ENCODE measurements at regions not wholly inside any gene's neighbourhood (a gene's known extent, or its start where the extent isn't known, plus 50 kb on each side); places are given as distances from the start of the nearest gene placed in this dataset.

DNA sequence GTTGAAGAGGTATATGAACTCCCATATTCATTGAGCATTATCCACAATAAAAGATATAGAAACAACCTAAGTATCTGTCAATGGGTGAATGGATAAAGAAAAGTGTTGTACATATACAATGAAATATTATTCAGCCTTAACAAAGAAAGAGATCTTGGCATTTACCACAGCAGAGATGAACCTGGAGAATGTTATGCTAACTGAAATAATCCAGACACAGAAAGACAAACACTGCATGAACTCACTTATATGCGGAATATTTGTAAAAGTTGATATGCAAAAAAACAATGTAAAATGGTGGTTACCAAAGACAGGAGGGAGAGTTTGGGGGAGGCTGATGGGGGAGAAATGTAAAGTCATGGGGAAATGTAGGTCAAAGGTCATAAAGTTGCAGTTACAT, 278.7 kb downstream of the ZNF608 start:
- TF ChIP-seq, protein P1, sequence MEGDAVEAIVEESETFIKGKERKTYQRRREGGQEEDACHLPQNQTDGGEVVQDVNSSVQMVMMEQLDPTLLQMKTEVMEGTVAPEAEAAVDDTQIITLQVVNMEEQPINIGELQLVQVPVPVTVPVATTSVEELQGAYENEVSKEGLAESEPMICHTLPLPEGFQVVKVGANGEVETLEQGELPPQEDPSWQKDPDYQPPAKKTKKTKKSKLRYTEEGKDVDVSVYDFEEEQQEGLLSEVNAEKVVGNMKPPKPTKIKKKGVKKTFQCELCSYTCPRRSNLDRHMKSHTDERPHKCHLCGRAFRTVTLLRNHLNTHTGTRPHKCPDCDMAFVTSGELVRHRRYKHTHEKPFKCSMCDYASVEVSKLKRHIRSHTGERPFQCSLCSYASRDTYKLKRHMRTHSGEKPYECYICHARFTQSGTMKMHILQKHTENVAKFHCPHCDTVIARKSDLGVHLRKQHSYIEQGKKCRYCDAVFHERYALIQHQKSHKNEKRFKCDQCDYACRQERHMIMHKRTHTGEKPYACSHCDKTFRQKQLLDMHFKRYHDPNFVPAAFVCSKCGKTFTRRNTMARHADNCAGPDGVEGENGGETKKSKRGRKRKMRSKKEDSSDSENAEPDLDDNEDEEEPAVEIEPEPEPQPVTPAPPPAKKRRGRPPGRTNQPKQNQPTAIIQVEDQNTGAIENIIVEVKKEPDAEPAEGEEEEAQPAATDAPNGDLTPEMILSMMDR (IDR thresholded peaks at IDR 0.05), result no peak
- TF ChIP-seq ZFX (IDR thresholded peaks at IDR 0.05; ENCODE audit: borderline replicate concordance), result no peak
- no peak overlapping the region for H3K27ac ChIP-seq

DNA sequence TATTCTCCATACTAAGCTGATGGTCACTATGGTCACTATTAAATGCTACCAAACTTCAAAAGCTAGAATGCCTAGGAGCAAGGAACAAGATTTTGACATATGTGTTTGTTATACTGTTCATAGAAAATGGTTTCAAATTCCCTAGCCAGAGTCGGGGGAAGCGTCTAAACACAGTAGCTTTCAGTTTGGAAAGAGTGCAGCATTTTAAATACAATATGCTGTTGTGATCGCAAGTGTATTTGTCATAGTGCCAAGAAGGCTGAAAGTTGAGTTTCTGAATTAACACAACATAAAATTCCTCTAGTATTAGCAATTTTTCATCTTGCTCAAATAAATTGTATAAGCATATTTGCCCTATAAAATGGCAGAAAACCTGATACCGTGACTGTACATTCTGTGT, 280.4 kb downstream of the ZNF608 start:
- TF ChIP-seq ZFX (IDR thresholded peaks at IDR 0.05; ENCODE audit: borderline replicate concordance), result no peak
- TF ChIP-seq, protein P1 (IDR thresholded peaks at IDR 0.05), result no peak
- no peak overlapping the region for H3K27ac ChIP-seq

DNA sequence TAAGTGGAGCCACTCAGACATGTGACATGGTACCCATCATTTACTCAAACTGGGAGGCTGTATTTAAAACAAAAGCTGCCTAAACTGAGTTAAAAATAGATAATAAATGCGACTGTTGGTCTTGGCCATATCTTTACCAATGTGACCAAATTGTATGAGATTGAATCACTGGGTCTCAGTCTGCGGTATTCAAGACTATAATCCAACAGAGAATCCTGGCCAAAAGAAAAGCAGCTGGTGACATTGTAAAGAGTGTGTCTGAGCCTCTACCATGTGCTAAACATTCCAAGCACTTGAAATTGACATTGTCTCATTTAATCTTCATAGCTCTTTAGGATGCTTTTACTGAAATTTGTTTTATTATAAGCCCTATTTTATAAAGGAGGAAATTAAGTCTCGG, 282.6 kb downstream of the ZNF608 start:
- no peak overlapping the region for H3K27ac ChIP-seq
- no peak for TF ChIP-seq ZFX (IDR thresholded peaks at IDR 0.05; ENCODE audit: borderline replicate concordance)
- TF ChIP-seq, protein P1 (IDR thresholded peaks at IDR 0.05), result no peak

DNA sequence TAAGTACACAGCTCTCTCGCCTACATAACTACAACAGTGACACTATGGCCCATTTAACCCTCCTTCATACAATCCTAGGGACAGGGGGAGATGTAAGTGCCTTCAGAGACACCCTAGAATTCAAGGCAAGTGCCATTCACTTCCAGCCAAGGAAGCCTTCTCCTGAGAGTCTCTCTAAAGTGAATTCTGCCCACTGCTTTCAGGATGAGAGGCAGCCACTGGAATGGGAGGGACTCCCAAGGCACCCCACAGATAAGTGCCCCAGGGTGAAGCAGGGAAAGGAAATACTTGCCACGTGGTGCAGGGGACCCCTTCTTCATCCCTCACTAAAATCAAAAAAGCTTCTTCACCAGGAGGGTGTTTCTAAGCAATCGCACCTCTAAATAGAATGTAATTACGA, 283.7 kb downstream of the ZNF608 start:
- TF ChIP-seq ZFX (IDR thresholded peaks at IDR 0.05; ENCODE audit: borderline replicate concordance), result no peak
- TF ChIP-seq, protein P1 (IDR thresholded peaks at IDR 0.05), result no peak
- no peak overlapping the region for H3K27ac ChIP-seq

DNA sequence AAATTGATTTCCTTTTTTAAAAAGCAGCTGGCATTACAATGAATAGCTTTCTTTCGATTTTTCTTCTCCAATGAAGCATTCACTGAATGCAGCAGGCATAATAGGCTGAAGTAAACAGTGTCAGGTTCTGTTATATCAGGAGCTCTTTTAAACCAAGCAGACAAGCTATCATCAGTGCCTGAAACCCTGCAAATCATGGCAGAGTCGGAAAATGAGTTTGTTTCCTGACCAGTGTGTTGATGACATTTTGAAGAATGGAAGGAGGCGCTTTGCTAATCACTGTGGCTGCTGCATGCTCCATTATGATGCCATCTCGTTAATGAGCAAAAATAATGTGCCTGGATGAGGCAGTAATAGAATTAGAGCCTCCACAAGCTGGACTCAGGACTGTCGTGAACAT, 284.5 kb downstream of the ZNF608 start:
- H3K27ac ChIP-seq, result no peak overlapping the region
- no peak for TF ChIP-seq ZFX (IDR thresholded peaks at IDR 0.05; ENCODE audit: borderline replicate concordance)
- TF ChIP-seq, protein P1 (IDR thresholded peaks at IDR 0.05), result no peak

DNA sequence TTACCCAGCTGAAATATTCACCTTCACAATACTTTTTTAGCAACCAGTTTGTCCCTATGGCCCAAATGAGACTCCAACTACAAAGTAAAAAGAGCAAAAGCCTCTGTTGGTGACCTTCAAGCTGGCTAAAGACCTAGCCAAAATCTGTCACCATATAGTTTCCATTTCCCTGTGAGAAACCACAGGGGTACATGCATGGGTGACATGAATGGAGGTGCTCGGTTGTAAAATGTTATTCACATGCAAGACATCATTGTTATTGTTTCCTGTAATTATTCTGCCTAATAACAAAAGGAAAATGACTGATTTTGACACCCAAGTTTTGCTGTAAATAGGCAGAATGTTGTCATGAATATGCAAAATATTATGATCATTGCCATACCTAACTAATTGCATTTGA, 285.3 kb downstream of the ZNF608 start:
- no peak overlapping the region for H3K27ac ChIP-seq

DNA sequence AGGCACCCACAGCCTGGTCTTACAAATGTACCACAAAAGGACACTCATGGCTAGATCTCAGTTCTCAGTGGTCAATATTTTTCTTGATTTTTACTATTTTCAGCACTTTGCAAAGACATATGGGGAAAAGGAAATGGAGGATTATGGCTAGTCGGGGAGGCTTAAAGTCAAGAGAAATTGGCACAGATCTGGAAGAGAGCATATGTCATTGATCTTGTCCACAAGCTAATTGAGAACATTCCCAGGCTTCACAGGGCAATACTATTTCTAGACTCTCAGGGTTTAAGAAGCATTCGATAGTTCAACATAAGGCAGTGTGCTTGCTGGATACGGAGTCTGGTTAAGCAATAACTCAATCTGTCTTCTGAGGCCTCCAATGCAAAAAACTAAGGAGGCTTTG, 285.8 kb downstream of the ZNF608 start:
- no peak for TF ChIP-seq ZFX (IDR thresholded peaks at IDR 0.05; ENCODE audit: borderline replicate concordance)
- TF ChIP-seq, protein P1 (IDR thresholded peaks at IDR 0.05), result no peak
- H3K27ac ChIP-seq, result no peak overlapping the region

More for the DNA sequence above, 285.3 kb downstream of the ZNF608 start:
- no peak for TF ChIP-seq ZFX (IDR thresholded peaks at IDR 0.05; ENCODE audit: borderline replicate concordance)
- TF ChIP-seq, protein P1 (IDR thresholded peaks at IDR 0.05), result no peak

All from 22Rv1 (cell line).